Brain microvascular endothelial cell (primary cell): ENCODE measurements at regions not wholly inside any gene's neighbourhood (a gene's known extent, or its start where the extent isn't known, plus 50 kb on each side); places are given as distances from the start of the nearest gene placed in this dataset.

Experiments
- DNase-seq: peaks from one replicate; pipeline ENCODE4 v3.0.0-alpha.2; 2020
- H3K27ac ChIP-seq: fragments of 250-450 bp; sonication (Bioruptor Pico); 2 replicates; pipeline ENCODE4 v1.5.1; 2020; ENCODE audit warnings: mild to moderate bottlenecking, moderate library complexity
- H3K27me3 ChIP-seq: fragments of 250-450 bp; sonication (Bioruptor Pico); replicated peaks from 2 replicates; pipeline ENCODE4 v1.5.1; 2020; ENCODE audit warnings: mild to moderate bottlenecking
- H3K36me3 ChIP-seq: fragments of 250-450 bp; sonication (Bioruptor Pico); replicated peaks from 2 replicates; pipeline ENCODE4 v1.5.1; 2020; ENCODE audit warnings: mild to moderate bottlenecking
- H3K4me3 ChIP-seq: 2 replicates; pipeline ENCODE4 v1.5.1; 2011; ENCODE audit warnings: low read depth, mild to moderate bottlenecking, control low read depth, low read length, moderate library complexity
- in situ Hi-C: cut with HindIII; loops from 2 replicates; pipeline ENCODE4 v1.10.0; 2017; ENCODE audit warnings: low sequenced_read_pairs, low pct_ligation_motif_present
- TF ChIP-seq, protein P1 (sequence below): IDR thresholded peaks from 2 replicates; pipeline ENCODE4 v1.5.1; 2011; ENCODE audit warnings: low read depth, mild to moderate bottlenecking, moderate library complexity, low read length, control low read depth, inconsistent platforms; ENCODE audit errors: missing control alignments

DNA sequence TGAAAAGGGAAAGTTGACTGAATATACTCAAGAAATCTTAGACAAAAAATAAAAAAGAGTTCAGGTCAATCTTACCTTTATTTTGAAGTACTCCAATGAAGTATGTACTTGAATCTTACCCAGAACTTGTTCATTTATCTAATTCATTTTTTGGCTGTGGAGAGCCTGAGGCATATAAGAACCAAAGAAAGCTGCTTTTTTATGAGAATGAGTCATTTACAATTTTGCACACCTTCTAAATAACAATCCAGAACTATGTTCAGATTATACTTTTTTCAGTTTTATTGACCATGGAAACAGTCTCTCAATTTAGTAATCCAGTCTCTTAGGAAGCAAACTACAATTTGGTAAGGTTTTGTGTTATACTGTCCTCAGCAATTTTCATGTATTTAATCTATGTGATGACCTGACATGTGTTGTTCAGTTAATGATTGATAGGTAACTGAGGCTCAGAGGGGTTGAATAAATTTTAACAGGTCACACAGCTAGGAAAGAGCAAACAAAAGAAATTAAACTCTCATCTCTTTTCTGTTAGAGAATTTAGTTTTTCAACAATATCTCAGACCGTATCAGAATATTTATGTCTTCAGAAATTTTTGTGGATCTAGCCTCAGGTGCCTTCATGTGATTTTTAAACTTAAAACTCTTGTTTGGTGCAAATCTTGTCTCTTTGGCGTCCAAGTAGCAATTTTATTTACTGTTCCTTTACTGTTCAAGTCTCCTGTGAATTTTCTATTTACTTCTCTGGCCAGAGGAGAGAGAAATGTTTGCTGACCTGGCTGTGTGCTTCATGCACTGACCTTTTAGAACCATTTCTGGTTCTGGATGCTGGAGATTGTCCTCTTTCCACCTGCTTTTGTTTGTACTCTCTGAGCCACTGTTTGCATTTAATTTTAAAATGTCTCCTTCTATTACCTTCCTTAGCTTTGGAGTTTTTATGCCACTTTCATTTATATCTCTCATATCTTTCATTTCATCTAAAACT is 1453.4 kb downstream of the STIM2 start:
- Histone ChIP-seq H3K36me3 (no peaks in the 10 kb centered on the region), H3K27me3 (no peaks in the 10 kb centered on the region), H3K4me3 (no peak overlapping the region), H3K27ac (no peak overlapping the region)
- in situ Hi-C loops, result no loop called here
- DNase-seq, result no peak
- TF ChIP-seq, protein P1, sequence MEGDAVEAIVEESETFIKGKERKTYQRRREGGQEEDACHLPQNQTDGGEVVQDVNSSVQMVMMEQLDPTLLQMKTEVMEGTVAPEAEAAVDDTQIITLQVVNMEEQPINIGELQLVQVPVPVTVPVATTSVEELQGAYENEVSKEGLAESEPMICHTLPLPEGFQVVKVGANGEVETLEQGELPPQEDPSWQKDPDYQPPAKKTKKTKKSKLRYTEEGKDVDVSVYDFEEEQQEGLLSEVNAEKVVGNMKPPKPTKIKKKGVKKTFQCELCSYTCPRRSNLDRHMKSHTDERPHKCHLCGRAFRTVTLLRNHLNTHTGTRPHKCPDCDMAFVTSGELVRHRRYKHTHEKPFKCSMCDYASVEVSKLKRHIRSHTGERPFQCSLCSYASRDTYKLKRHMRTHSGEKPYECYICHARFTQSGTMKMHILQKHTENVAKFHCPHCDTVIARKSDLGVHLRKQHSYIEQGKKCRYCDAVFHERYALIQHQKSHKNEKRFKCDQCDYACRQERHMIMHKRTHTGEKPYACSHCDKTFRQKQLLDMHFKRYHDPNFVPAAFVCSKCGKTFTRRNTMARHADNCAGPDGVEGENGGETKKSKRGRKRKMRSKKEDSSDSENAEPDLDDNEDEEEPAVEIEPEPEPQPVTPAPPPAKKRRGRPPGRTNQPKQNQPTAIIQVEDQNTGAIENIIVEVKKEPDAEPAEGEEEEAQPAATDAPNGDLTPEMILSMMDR, result no peak

DNA sequence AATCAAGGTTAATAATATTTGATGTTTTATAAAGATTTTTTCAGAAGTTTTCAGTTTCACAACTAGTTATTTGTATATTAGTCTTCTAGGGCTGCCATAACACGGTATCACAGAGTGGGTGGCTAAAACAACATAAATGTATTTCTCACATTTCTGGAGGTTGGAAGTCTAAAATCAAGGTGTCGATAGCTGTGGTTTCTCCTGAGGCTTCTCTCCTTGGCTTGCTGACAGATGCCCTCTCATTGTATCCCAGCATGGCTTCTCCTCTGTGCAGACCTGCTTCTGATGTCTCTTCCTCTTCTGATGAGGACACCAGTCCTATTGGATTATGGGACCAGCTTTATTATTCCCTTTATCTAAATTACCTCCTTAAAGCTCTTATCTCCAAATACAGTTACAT is 1456.6 kb downstream of the STIM2 start:
- TF ChIP-seq, protein P1, result no peak
- Histone ChIP-seq H3K36me3 (no peaks in the 10 kb centered on the region), H3K27ac (no peak overlapping the region), H3K27me3 (no peaks in the 10 kb centered on the region), H3K4me3 (no peak overlapping the region)
- in situ Hi-C loops, result no loop called here
- no peak for DNase-seq

DNA sequence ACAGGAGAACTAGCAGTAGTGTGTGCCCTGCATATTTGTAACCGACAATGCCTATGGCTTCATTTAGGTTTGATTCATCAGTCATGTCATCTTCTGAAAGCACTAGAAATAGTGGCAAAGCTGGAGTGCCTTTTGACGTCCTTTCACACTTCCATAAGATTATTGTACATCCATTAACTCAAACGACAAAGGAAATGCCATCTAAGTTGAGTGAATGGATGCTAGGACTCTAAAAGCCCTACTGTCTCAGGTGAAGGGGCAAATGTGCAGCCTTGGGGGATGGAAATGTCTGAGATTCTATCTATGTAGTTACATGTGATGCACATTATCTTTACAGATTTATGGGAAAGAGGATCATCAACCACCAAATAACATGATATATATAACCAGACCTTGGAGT is 1473.6 kb downstream of the STIM2 start:
- TF ChIP-seq, protein P1, result no peak
- in situ Hi-C loops, result no loop called here
- Histone ChIP-seq H3K36me3 (no peaks in the 10 kb centered on the region), H3K27me3 (no peaks in the 10 kb centered on the region), H3K4me3 (no peak overlapping the region), H3K27ac (no peak overlapping the region)
- no peak for DNase-seq

DNA sequence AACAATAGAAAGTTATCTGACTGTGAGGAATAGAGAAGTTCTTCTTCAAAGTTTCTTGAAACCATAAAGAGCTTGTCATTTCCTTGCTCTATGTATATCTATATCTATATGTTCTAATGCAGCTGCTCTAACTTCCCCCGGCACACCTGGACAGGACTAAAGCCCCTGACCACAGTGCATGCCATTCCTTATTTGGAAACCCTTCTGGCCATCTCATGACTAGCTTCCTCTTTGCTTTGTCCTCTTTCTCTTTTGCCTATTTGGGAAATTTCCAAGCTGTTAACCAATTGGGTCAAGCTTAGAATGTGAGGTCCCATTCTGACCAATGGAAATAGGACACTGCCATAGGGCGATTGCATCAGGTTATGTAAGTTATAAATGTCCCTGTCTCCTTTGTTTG is 1481.1 kb downstream of the STIM2 start:
- Histone ChIP-seq H3K4me3 (no peak overlapping the region), H3K27ac (no peak overlapping the region), H3K36me3 (no peaks in the 10 kb centered on the region), H3K27me3 (no peaks in the 10 kb centered on the region)
- no peak for DNase-seq
- TF ChIP-seq, protein P1, result no peak
- in situ Hi-C loops, result no loop called here

DNA sequence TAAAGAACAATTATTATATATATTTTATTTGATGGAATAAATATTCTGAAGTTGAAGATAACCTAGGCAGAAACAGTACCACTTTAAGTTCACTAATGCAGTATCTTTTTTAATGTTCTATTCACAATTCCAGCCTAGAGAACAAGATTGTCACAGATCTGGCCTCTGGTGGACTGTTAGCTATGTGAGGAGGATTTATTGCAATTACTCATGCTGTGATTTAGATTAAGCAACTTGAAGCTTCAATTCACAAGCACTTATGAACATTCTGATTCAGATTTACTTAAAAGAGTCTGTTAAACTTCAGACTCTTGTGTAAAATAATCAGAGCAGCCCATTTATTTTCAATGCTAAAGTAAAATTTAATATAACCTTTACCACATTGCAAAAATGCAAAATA is 1489.8 kb downstream of the STIM2 start:
- in situ Hi-C loops, result no loop called here
- TF ChIP-seq, protein P1, result no peak
- H3K36me3 ChIP-seq, result no peaks in the 10 kb centered on the region
- H3K27ac ChIP-seq, result no peak overlapping the region
- DNase-seq, result no peak
- no peak overlapping the region for H3K4me3 ChIP-seq
- H3K27me3 ChIP-seq, result no peaks in the 10 kb centered on the region
